GM12891 (cell line): ENCODE measurements at regions not wholly inside any gene's neighbourhood (a gene's known extent, or its start where the extent isn't known, plus 50 kb on each side); places are given as distances from the start of the nearest gene placed in this dataset.

Experiments
- POLR2AphosphoS5 ChIP-seq: IDR thresholded peaks from 2 replicates; pipeline ENCODE4 v1.6.1; 2011; ENCODE audit warnings: low read depth, low read length, control low read depth
- TAF1 ChIP-seq: IDR thresholded peaks from 2 replicates; pipeline ENCODE4 v1.6.1; 2011; ENCODE audit warnings: low read depth, low read length, control low read depth

DNA sequence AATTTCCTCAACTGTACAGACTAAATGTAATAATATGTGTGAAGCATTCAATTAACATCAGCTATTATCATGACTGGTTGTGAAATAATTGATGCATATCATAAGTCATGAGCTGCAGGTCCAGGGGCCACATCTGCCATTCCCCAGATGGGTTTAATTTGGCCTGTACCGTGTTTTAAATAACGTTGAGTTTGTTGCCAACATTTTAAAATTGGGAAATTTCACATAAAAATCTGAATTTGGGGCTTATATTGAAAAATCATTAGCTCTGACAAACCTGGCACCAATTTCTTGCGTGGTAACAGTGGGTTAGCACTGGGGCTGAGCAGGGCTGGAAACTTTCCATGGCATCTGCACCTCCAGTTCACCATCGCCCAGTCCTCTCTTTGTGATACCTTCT lies 193.9 kb downstream of the SNX19 start:
- TF ChIP-seq POLR2AphosphoS5 (no peak), TAF1 (no peak)
